ENCODE measurements at regions not wholly inside any gene's neighbourhood (a gene's known extent, or its start where the extent isn't known, plus 50 kb on each side); places are given as distances from the start of the nearest gene placed in this dataset.

DNA sequence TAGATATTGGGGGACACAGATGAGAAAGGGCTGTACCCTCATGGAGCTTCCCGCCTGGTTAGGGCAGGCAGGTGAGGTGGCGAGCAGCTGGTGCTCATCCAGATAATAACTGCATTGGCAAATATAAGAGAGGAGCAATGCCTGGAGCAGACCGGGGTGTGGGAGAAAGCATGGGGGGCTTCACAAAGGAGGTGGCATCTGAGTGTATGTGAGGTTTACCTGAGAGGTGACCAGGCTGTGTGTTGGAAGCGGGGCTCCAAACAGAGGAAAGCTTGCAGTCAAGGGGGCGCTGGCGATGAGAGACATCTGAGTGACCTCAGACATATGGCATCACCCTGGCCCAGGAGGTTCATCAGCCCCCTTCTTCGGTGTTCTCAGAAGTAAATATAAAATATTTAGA is 72.1 kb upstream of the PMEPA1 start:
- peaks cover 0 to 14% (median 6%) of the 10 kb centered on the region in 3 donors for H3K27me3 ChIP-seq
- no peak for DNase-seq
- TF ChIP-seq CTCF (IDR thresholded peaks at IDR 0.05) (no peak), POLR2AphosphoS5 (IDR thresholded peaks at IDR 0.05) (no peak), POLR2A (IDR thresholded peaks at IDR 0.05) (no peak), EP300 (IDR thresholded peaks at IDR 0.05) (no peak)
- no peak overlapping the region for H3K4me3 ChIP-seq
- H3K36me3 ChIP-seq: no peaks in the 10 kb centered on the region
- intact Hi-C loops (cut with DNase I; ENCODE audit: low total_unique reads): no loop called here
- 78 to 93% (median 87%) methylated on average over 7 of the region's 7 CpGs for WGBS, 5 donors
- no peaks in the 10 kb centered on the region for H3K9me3 ChIP-seq
- H3K4me1 ChIP-seq: no peaks in the 10 kb centered on the region
- no peak overlapping the region for H3K27ac ChIP-seq

DNA sequence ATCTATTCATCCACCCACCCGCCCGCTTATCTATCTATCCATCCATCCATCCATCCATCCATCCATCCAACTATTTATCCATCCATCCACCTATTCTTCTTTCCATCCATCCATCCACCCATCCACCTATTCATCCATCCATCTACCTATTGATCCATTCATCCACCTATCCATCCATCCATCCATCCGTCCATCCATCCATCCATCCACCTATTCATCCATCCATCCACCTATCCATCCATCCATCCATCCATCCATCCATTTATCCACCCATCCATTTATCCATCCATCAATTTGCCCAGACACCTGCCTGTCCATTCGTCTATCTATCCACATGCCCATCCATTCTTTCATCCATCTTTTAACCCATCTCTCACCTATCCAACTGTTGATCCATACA is 71.1 kb upstream of the PMEPA1 start:
- H3K36me3 ChIP-seq: no peaks in the 10 kb centered on the region
- 83 to 92% (median 89%) methylated on average over 4 of the region's 4 CpGs for WGBS, 5 donors
- H3K4me3 ChIP-seq: no peak overlapping the region
- intact Hi-C loops (cut with DNase I; ENCODE audit: low total_unique reads): no loop called here
- no peak overlapping the region for H3K27ac ChIP-seq
- H3K27me3 ChIP-seq: peaks cover 0 to 14% (median 6%) of the 10 kb centered on the region in 3 donors
- H3K9me3 ChIP-seq: no peaks in the 10 kb centered on the region
- no peaks in the 10 kb centered on the region for H3K4me1 ChIP-seq
- TF ChIP-seq CTCF (IDR thresholded peaks at IDR 0.05) (no peak), POLR2A (IDR thresholded peaks at IDR 0.05) (no peak), EP300 (IDR thresholded peaks at IDR 0.05) (no peak), POLR2AphosphoS5 (IDR thresholded peaks at IDR 0.05) (no peak)
- no peak for DNase-seq

DNA sequence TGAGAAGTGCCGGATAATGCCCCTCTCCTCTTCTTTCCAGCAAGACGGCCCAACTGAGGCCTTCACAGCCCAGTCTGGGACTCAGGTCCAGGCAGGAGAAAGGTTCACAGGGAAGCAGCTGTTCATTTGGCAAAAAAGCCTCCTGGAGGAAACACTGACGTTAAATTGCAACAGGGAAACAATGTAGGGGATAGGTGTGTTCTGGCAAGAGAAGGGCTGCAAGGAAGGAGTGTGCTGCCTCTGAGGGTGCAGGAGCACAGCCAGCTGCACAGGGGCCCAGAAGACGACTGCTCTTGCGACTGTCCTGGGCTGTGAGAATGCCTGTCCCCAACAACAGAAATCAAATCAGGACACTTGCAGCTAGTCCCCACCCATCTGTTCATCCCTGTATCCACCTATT is 70.6 kb upstream of the PMEPA1 start:
- 75 to 86% (median 79%) methylated on average over 5 of the region's 5 CpGs for WGBS, 5 donors
- H3K9me3 ChIP-seq: no peaks in the 10 kb centered on the region
- no peak for DNase-seq
- no peaks in the 10 kb centered on the region for H3K36me3 ChIP-seq
- no peaks in the 10 kb centered on the region for H3K4me1 ChIP-seq
- H3K27ac ChIP-seq: no peak overlapping the region
- intact Hi-C loops (cut with DNase I; ENCODE audit: low total_unique reads): no loop called here
- H3K4me3 ChIP-seq: no peak overlapping the region
- H3K27me3 ChIP-seq: peaks cover 0 to 14% (median 6%) of the 10 kb centered on the region in 3 donors
- TF ChIP-seq POLR2AphosphoS5 (IDR thresholded peaks at IDR 0.05) (no peak), POLR2A (IDR thresholded peaks at IDR 0.05) (no peak), CTCF (IDR thresholded peaks at IDR 0.05) (no peak), EP300 (IDR thresholded peaks at IDR 0.05) (no peak)

- Histone ChIP-seq H3K9me3 (no peaks in the 10 kb centered on the region), H3K36me3 (no peaks in the 10 kb centered on the region), H3K4me3 (no peak overlapping the region), H3K4me1 (no peaks in the 10 kb centered on the region), H3K27me3 (peaks cover 0 to 14% (median 6%) of the 10 kb centered on the region in 3 donors), H3K27ac (no peak overlapping the region)
- intact Hi-C loops (cut with DNase I; ENCODE audit: low total_unique reads): no loop called here
- no peak for DNase-seq
- TF ChIP-seq EP300 (IDR thresholded peaks at IDR 0.05): no peak
- TF ChIP-seq POLR2AphosphoS5 (IDR thresholded peaks at IDR 0.05): no peak
- TF ChIP-seq CTCF (IDR thresholded peaks at IDR 0.05): no peak
- TF ChIP-seq POLR2A (IDR thresholded peaks at IDR 0.05): no peak
- WGBS, 5 donors: 58 to 76% (median 65%) methylated on average over 9 of the region's 9 CpGs
Measured at GRCh38 chr20:57779401-57780003, 69.7 kb upstream of the PMEPA1 start.
